GM21576 (cell line): ENCODE measurements at regions not wholly inside any gene's neighbourhood (a gene's known extent, or its start where the extent isn't known, plus 50 kb on each side); places are given as distances from the start of the nearest gene placed in this dataset.

Experiments
- ATAC-seq: cut with Tn5 transposase; IDR thresholded peaks from one replicate; pipeline ENCODE4 v1.9.1; 2021; ENCODE audit warnings: mild to moderate bottlenecking, moderate library complexity; ENCODE audit not compliant: unreplicated experiment

GRCh38 chr16:47973552-47973951 is 182.2 kb downstream of the ABCC12 start:
- ATAC-seq = no peak

- no peak for ATAC-seq
Measured at GRCh38 chr16:47972246-47972985, 183.4 kb downstream of the ABCC12 start.

- ATAC-seq = no peak
Measured at GRCh38 chr16:47971225-47971624, 184.6 kb downstream of the ABCC12 start.

GRCh38 chr16:47970291-47970931 is 185.4 kb downstream of the ABCC12 start:
- no peak for ATAC-seq

GRCh38 chr16:47967374-47967773 is 188.4 kb downstream of the ABCC12 start:
- no peak for ATAC-seq

GRCh38 chr16:47966325-47966724 is 189.5 kb downstream of the ABCC12 start:
- ATAC-seq = no peak

- ATAC-seq = no peak
Measured at GRCh38 chr16:47965439-47965838, 190.4 kb downstream of the ABCC12 start.

- no peak for ATAC-seq
Measured at GRCh38 chr16:47958726-47959125, 197.1 kb downstream of the ABCC12 start.

- no peak for ATAC-seq
Measured at GRCh38 chr16:47956916-47957315, 198.9 kb downstream of the ABCC12 start.

- ATAC-seq = no peak
Measured at GRCh38 chr16:47949714-47950113, 206.1 kb downstream of the ABCC12 start.

- no peak for ATAC-seq
Measured at GRCh38 chr16:47949276-47949675, 206.5 kb downstream of the ABCC12 start.

- no peak for ATAC-seq
Measured at GRCh38 chr16:47947723-47948122, 208.1 kb downstream of the ABCC12 start.

GRCh38 chr16:47946092-47946491 is 209.7 kb downstream of the ABCC12 start:
- no peak for ATAC-seq

- ATAC-seq = no peak
Measured at GRCh38 chr16:47944589-47944988, 211.2 kb downstream of the ABCC12 start.

- no peak for ATAC-seq
Measured at GRCh38 chr16:47943235-47943634, 212.6 kb downstream of the ABCC12 start.

- ATAC-seq = no peak
Measured at GRCh38 chr16:47940466-47940865, 215.3 kb downstream of the ABCC12 start.

GRCh38 chr16:47939680-47940079 is 216.1 kb downstream of the ABCC12 start:
- no peak for ATAC-seq

GRCh38 chr16:47938272-47938671 is 217.5 kb downstream of the ABCC12 start:
- no peak for ATAC-seq

GRCh38 chr16:47928008-47928407 is 227.8 kb downstream of the ABCC12 start:
- no peak for ATAC-seq

GRCh38 chr16:47927330-47927729 is 228.5 kb downstream of the ABCC12 start:
- ATAC-seq = no peak

- ATAC-seq = no peak
Measured at GRCh38 chr16:47925811-47926460, 229.9 kb downstream of the ABCC12 start.

- ATAC-seq = no peak
Measured at GRCh38 chr16:47924950-47925349, 230.8 kb downstream of the ABCC12 start.
